Uterus (tissue), 3 donors: ENCODE measurements at regions not wholly inside any gene's neighbourhood (a gene's known extent, or its start where the extent isn't known, plus 50 kb on each side); places are given as distances from the start of the nearest gene placed in this dataset.

Experiments
- DNase-seq, 2 donors: peaks; one replicate each; pipeline ENCODE4 v3.0.0-alpha.2; 2019 to 2020
- H3K27ac ChIP-seq, 2 donors: fragments of 200-600 bp; sonication (generic); 1 replicate in 1 of 2; 2 replicates in 1 of 2; pipeline ENCODE4 v1.5.1; 2016 to 2018
- H3K27me3 ChIP-seq, 2 donors: fragments of 200-600 bp; sonication (generic); one replicate each; pipeline ENCODE4 v1.5.1; 2018 to 2019; ENCODE audit warnings: control low read depth in 1 of 2
- H3K36me3 ChIP-seq, 2 donors: fragments of 200-600 bp; sonication (generic); one replicate each; pipeline ENCODE4 v1.5.1; 2019; ENCODE audit warnings: control low read depth in 1 of 2
- H3K4me1 ChIP-seq, 2 donors: fragments of 200-600 bp; sonication (generic); one replicate each; pipeline ENCODE4 v1.5.1; 2018 to 2019; ENCODE audit warnings: control low read depth in 1 of 2
- H3K4me3 ChIP-seq, 2 donors: fragments of 200-600 bp; sonication (generic); 1 replicate in 1 of 2; 2 replicates in 1 of 2; pipeline ENCODE4 v1.5.1; 2018 to 2019; ENCODE audit warnings: mild to moderate bottlenecking in 1 of 2
- H3K9me3 ChIP-seq, 2 donors: fragments of 200-600 bp; sonication (generic); one replicate each; pipeline ENCODE4 v1.5.1; 2019; ENCODE audit warnings: control low read depth in 1 of 2
- CTCF ChIP-seq, 4 experiments: fragments of 200-600 bp in 2 of 4; fragments of 450-650 bp in 2 of 4; sonication (generic) in 2 of 4; IDR thresholded peaks; one replicate each; pipeline ENCODE4 v1.5.1; 2016 to 2019; ENCODE audit warnings: antibody characterized with exemption in 4 of 4, mild to moderate bottlenecking in 2 of 4, moderate library complexity in 1 of 4
- POLR2A ChIP-seq, 2 donors: fragments of 450-650 bp; IDR thresholded peaks; one replicate each; pipeline ENCODE4 v1.6.1; 2016; ENCODE audit warnings: antibody characterized with exemption in 2 of 2, mild to moderate bottlenecking in 1 of 2, moderate library complexity in 1 of 2
- intact Hi-C: fragments of 100-400 bp; cut with DNase I; formaldehyde crosslinking; loops from one replicate; pipeline ENCODE4 v1.15.1; 2023; ENCODE audit warnings: low total_unique reads
- donor health status: DM: yes; HTN: yes; CAD: no.

DNA sequence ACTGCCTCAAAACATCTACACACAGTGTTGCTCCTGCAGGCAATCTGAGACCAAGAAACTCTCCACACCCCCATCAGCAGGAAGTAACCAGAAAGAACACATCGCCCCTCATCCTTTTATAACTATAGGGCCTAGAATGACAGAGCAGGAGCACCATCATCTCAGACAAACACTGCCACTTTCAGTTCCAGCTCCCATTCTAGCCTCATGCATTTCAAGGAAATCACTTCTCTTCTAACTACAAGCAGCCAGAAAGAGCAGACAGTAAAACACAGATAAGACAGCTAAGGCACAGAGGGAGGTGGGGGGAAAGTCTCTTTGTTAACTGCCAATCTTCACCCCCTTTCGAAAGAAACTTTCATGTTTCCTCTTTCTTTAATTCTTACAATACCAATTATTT is 102.6 kb upstream of the TENT5D start:
- no peak overlapping the region for H3K4me3 ChIP-seq
- no peak overlapping the region for H3K27ac ChIP-seq
- no peaks in the 10 kb centered on the region for H3K4me1 ChIP-seq
- no peaks in the 10 kb centered on the region for H3K9me3 ChIP-seq
- no peaks in the 10 kb centered on the region for H3K36me3 ChIP-seq
- TF ChIP-seq POLR2A (IDR thresholded peaks at IDR 0.05) (no peak), CTCF (IDR thresholded peaks at IDR 0.05) (no peak)
- H3K27me3 ChIP-seq, result no peaks in the 10 kb centered on the region
- no peak for DNase-seq
- intact Hi-C loops, result no loop called here

DNA sequence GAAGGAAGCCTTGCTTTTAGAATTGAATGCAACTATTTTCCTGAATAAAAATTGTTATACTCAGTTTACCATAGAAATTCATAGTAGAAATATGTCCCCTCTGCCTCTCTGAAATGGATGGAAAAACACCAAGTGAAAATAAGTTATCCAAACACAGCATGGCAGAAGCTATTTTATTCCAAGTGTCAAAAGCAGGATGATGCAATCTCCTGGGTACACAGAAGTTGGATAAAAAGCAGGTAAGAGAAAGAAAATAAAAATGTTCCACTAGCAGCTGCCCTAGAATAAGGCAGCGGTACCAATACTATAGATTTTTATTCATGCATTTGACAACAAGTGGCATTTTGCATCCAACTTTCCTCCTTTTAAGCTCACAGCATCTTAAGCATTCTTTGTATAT is 89.0 kb upstream of the TENT5D start:
- Histone ChIP-seq H3K4me1 (no peaks in the 10 kb centered on the region), H3K4me3 (no peak overlapping the region), H3K27ac (no peak overlapping the region), H3K27me3 (no peaks in the 10 kb centered on the region), H3K9me3 (no peaks in the 10 kb centered on the region), H3K36me3 (no peaks in the 10 kb centered on the region)
- intact Hi-C loops, result no loop called here
- DNase-seq, result no peak
- no peak for TF ChIP-seq CTCF (IDR thresholded peaks at IDR 0.05)
- no peak for TF ChIP-seq POLR2A (IDR thresholded peaks at IDR 0.05)

GRCh38 chrX:80334583-80334982 is 85.7 kb upstream of the TENT5D start:
- Histone ChIP-seq H3K9me3 (no peaks in the 10 kb centered on the region), H3K4me3 (peak overlapping the region in 1 of 2 donors; percentile 34), H3K27ac (no peak overlapping the region), H3K4me1 (no peaks in the 10 kb centered on the region), H3K36me3 (no peaks in the 10 kb centered on the region), H3K27me3 (no peaks in the 10 kb centered on the region)
- intact Hi-C loops, result no loop called here
- DNase-seq, result no peak
- TF ChIP-seq POLR2A (IDR thresholded peaks at IDR 0.05), result no peak
- TF ChIP-seq CTCF (IDR thresholded peaks at IDR 0.05), result no peak

DNA sequence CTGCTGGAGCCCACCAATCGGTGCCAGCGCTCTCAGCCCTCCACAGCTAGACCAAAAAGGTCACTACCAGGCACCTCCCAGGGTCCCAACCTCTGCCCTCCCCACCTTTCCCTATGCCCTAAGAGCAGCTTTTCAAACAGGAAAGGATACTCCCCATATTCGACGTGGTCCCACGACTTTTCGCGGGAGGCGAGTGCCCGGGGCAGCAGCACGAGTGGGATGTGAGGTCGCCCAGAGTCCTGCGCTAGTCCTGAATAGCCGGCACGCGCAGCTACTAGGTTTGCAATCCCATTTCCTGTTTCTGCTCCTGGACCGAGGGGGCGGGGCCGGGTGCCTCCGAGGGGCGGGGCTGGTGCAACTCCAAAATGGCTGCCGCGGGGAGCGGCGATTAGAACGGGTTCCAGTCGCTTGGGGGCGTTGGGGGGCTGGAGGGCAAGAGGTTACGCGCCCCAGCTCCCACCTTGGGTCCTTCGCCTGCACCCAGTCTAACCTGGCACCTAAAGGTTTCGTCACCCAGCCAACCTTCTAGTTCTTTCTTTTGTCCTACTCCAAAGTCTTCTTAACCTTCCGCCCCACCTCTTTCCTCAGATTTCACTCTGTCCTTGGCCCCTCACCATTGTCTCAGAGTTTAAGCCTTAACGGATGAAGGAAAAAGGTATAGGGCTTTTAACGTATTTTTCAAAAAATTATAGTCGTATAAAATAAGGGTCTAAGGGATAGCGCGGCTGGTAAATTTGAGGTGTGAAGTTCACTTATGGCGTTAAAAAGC is 85.0 kb upstream of the TENT5D start:
- H3K27ac ChIP-seq, result no peak overlapping the region
- intact Hi-C loops, result no loop called here
- H3K27me3 ChIP-seq, result no peaks in the 10 kb centered on the region
- H3K4me3 ChIP-seq, result peak overlapping the region in 1 of 2 donors; percentile 34
- H3K9me3 ChIP-seq, result no peaks in the 10 kb centered on the region
- H3K4me1 ChIP-seq, result no peaks in the 10 kb centered on the region
- DNase-seq, result peak; percentile 15 to 22
- TF ChIP-seq POLR2A (IDR thresholded peaks at IDR 0.05), result no peak
- TF ChIP-seq CTCF (IDR thresholded peaks at IDR 0.05), result no peak
- no peaks in the 10 kb centered on the region for H3K36me3 ChIP-seq

- Histone ChIP-seq H3K36me3 (no peaks in the 10 kb centered on the region), H3K27me3 (no peaks in the 10 kb centered on the region), H3K4me3 (no peak overlapping the region), H3K27ac (no peak overlapping the region), H3K9me3 (no peaks in the 10 kb centered on the region), H3K4me1 (no peaks in the 10 kb centered on the region)
- DNase-seq, result no peak
- TF ChIP-seq CTCF (IDR thresholded peaks at IDR 0.05) (no peak), POLR2A (IDR thresholded peaks at IDR 0.05) (no peak)
- intact Hi-C loops, result no loop called here
Observed at GRCh38 chrX:80354966-80355465, 65.2 kb upstream of the TENT5D start.
